Umbilical cord (tissue), 1 donor: ENCODE measurements at regions not wholly inside any gene's neighbourhood (a gene's known extent, or its start where the extent isn't known, plus 50 kb on each side); places are given as distances from the start of the nearest gene placed in this dataset.
"Not testable (repeated sequence)": the region's sequence is repeated elsewhere in the genome, so short reads cannot be mapped to it uniquely, and the experiment has no call there.

Experiments
- DNase-seq: peaks from one replicate; pipeline ENCODE4 v3.0.0-alpha.2; 2015; ENCODE audit warnings: low spot score

DNA sequence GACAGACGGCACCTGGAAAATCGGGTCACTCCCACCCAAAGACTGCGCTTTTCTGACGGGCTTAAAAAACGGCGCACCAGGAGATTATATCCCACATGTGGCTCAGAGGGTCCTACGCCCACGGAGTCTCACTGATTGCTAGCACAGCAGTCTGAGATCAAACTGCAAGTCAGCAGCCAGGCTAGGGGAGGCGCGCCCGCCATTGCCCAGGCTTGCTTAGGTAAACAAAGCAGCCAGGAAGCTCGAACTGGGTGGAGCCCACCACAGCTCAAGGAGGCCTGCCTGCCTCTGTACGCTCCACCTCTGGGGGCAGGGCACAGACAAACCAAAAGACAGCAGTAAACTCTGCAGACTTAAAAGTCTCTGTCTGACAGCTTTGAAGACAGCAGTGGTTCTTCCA is 909.4 kb downstream of the SORCS3 start:
- not testable (repeated sequence) for DNase-seq

DNA sequence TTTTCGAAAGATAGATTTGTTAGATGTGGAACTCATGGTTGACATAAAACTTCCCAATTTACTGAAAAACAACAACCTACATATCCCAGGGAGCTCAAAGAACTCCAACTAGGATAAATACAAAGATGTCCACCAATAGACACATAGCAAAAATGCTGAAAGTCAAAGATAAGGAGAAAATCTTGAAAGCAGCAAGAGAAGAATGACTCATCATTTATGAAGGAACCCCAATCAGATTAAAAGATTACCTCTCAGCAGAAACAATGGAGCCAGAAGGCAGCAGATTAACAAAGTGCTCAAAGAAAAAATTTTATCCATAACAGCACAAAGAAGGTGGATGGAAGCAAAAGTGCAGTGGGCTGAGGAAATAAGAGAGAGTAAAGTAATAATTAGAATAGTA is 908.6 kb downstream of the SORCS3 start:
- no peak for DNase-seq

DNA sequence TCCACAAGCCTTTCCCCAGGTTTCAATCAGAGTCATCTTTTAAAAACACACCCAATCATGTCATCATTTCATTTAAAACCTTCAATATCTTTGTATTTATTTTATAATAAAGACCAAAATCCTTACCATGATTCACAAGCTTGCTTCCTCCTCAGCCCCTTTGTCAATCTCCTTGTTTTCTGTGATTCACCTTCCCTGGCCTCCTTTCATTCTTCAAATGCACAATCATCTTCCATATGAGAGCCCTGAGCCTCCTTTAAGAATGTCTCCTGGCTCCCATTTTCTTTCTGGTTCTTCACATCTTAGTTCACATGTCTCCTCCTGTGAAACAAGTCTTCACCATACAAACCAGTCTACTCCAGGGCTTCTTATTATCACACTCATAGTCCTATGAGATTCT is 904.0 kb downstream of the SORCS3 start:
- no peak for DNase-seq

DNA sequence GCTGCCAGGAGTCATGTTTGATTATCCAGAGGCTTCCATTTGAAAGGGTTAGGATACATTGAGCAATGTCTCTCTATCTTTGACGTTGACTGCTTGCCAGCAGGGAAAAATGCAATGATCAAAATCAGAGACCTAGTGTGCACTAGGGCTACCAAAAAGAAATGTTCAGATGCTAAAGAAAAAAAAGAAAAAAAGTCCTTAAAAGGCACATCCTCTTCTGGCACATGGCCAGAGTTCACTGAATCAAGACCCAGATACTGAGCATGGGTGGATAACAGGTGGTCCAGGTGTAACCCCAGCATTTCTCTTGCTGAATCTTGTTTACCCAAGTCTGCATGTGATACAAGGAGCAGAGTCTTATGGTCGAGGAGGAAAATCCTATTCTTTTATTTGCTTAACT is 899.3 kb downstream of the SORCS3 start:
- no peak for DNase-seq

DNA sequence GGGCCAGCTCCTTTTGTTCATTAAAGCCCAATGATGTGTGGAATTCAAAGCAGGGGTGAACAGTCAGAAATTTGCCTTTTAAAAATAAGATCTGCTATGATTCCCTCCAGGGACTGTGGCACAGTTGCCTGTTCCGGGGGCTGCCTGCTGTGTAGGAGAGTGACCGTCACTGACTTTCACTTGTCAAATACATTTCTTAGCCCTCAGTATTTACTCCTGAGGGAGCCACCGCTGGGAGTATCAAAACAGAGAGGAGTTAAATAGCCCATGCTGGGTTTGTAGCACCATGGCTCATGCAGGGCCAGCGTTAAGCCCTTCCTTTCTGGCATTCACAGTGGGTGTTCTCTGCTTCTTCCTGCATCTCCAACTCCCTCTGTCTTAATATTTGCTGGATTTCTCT is 897.8 kb downstream of the SORCS3 start:
- no peak for DNase-seq

DNA sequence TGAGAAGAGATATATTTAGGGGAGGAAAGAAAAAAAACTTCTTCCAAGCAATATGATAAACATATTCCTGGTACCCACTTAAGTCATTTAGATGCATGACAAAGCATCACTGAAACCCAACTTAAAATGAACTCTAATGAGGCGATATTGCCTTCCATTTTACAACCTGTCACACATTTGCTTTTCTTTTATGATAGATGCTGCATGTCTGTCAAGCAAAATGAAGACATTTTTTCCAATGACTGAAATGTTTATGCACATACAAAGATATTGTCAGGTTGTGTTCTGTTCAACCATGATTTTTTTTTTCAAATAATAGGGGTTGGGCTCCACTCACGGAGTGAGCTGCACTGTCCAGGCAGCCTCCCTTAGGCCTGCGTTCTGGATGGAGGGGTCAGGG is 894.4 kb downstream of the SORCS3 start:
- no peak for DNase-seq

DNA sequence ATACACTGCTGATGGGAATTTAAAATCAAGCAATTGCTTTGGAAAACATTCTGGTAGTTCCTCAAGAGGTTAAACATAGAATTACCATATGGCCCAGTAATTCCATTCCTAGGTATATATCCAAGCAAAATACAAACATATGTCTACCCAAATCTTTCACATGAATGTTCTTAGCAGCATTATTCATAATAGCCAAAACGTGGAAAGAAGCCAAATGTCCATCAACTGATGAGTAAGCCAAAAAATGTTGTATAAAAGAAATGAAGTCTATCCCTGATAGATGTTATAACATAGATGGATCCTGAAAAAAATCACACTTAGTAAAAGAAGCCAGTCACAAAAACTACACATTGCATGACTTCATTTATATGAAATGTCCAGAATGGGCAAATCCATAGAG is 893.0 kb downstream of the SORCS3 start:
- no peak for DNase-seq

DNA sequence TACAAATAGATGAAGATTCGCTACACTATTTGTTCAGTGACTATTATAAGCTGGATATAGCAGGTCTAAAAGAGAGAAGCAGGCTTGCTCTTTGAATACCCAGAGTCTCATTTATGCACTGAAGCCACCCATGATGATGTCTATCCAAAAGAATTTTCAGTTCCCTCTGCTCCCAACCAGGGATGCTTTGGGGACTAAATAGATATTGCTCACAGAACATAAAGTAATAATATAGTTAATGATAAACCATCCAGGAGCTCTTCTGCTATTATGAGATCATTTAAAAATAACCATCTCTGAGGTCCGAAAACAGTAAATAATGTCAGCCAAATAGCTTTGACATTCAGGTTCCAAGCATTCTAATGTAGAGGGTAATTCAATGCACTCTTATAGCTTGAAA is 875.4 kb downstream of the SORCS3 start:
- no peak for DNase-seq

DNA sequence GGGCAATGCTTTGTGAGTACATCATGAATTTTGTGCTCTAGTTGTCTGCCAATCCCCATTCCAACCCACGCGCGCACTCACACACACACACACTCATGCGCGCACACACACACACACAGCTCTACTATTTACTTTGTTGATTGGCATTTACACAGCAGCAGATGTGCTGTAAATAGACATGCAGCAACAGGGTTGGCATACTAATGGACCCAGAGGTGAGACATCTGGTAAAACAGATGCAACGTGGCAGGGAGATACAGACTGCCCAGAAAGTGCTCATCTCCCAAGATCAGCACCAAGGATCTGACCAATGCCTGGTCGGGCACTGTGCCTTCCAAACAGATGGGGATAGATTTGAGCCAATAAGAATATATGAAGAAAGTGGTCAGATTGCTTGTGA is 873.0 kb downstream of the SORCS3 start:
- DNase-seq, result no peak

DNA sequence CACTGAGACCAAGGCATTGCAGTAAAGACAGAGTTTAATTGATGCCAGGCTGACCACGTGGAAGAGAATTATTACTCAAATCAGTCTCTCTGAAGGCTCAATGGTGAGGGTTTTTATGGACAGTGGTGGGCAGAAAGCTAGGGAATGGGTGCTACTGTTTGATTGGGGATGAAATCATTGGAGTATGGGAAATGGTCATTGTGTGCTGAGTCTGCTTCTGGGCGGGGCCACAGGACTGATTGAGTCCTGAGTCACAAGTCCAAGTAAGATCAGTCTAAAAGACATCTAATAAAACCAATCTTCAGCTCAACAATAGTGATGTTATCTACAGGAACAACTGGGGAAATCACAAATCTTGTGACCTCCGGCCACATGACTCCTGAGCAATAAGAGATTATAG is 868.4 kb downstream of the SORCS3 start:
- DNase-seq, result no peak

DNA sequence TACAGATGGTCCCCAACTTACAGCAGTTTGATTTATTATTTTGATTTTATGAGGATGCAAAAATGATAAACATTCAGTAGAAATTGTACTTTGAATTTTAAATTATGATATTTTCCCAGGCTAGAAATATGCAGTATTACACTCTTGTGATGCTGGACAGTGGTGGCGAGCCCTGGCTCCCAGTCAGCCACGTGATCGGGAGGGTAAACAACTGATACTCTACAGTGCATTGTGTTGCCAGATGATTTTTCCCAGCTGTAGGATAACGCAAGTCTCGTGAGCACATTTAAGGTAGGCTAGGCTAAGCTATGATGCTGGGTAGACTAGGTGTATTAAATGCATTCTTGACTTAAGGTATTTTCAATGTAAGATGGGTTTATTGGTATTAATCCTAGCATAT is 865.2 kb downstream of the SORCS3 start:
- DNase-seq, result no peak

DNA sequence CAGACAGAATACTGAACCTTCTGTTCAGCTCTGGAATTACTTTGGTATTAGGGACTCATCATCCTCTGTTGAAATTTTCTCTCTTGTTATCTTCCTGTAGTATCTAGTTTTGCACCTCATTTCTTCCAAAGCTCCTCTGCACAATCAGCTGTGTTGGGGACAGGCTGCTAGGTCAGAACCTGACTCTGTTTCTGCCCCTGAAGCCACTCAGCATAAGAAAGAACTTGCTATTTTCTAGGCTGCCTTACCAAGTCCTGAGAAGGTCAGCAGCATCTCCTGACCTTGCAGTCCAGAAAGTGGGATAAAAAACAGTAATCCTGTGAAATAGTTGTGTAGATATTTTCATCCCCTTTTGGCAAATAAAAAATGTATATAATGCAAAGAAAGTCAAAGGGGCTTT is 862.6 kb downstream of the SORCS3 start:
- DNase-seq, result no peak

DNA sequence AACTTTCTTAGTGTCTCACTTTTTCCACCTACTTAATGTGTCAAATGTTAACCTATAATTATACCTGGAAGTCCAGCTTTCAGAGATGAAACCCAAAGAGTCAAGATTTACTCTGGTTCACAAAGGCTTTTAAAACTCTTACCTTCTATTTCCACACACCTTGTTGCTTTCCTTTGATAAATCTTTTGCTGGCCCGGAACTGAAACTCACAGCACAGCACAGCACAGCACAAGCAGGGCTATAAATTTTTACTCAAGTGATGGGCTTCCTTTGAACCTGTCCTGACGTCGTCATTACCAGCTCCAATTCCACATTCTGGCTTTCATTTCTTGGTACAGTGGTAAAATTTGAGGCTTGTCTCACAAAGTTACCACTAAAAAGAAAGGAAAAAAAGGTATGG is 861.0 kb downstream of the SORCS3 start:
- DNase-seq, result no peak

DNA sequence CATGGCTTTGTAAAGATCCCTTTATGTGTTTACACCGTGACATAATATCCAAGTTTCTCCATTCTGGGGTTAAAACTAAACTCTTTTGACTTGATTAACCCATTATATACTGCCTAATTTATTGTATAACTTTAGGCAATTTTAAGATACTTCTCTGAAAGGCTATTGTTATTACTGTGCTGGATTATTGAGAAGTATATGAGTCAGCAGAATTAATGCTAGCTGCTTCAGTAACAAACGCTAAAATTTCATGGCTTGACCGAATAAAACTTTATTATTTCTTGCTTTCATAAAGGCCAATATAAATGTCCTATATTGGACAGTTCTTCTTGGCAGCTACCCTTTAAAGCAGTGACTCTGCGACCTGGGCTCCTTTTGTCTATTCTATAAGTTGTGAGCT is 853.9 kb downstream of the SORCS3 start:
- no peak for DNase-seq

DNA sequence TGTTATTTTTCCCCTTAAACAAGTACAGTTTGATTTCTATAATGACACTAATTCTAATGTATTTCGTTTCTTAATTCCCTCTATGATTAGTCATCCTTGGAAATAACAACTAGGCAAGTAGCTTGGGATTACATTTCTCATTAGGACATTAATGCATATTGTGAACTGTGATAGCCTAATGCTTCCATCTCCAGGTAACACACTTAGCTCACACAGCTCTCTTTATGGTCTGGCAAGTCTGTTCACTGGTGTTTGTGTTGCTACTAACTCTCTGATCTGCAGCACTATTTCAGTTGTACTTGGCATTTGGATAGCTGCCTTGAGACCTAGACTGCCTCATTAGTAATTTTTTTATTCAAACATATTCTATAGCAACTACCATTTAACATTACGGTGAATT is 853.2 kb downstream of the SORCS3 start:
- DNase-seq, result no peak

DNA sequence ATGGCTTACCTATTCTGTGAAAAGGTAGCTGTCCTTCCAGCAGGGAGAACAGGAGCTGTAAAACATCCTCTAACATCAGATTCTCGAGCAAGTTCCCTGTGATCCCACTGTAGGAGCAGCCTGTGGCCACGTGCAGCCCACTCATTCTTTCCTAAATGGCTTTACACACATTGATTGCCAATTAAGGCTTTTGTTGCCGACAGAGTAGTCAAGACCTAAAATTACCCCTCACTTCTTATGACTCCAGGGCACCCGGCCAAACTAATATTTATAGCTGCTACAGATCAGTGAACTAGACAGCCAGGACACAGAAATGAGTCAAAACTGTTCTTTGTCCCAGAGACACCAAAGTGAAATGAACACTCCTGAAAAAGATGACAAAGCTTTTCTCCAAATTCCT is 832.1 kb downstream of the SORCS3 start:
- DNase-seq, result no peak

DNA sequence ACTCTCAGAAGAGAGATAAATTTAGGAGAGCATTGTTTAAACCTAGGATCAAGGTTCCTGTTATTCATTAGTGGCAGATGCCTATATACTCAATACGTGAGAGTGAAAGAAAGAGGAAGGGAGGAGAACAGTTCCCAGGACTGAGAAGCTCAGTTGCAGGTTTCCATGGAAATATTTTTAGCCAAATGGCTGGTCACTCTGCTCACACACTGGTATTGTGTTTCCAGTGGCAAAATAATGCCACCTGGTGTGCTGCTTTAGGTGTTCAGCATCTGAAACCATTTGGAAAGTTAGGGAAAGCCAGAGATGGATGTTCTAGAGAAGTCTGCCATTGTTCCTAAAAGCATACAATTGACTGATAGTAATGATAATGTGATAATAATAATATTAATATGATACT is 827.7 kb downstream of the SORCS3 start:
- DNase-seq, result no peak

DNA sequence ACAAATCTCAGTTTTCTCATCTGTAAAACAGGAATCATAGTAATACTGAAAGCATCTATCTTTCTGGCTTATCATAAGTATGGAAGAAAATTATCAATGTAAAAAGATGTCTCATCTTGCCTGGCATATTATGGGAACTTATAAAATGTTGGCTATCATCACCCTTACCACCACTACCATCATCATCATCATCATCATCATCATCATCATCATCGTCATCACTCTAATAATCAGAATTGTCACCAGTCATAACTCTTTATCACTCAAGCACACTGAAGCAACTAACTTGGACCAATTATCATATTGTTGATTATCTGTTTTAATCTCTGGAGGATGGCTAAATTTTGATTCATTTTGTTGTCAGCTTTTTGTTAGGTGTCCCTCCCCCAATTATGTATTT is 825.4 kb downstream of the SORCS3 start:
- no peak for DNase-seq

DNA sequence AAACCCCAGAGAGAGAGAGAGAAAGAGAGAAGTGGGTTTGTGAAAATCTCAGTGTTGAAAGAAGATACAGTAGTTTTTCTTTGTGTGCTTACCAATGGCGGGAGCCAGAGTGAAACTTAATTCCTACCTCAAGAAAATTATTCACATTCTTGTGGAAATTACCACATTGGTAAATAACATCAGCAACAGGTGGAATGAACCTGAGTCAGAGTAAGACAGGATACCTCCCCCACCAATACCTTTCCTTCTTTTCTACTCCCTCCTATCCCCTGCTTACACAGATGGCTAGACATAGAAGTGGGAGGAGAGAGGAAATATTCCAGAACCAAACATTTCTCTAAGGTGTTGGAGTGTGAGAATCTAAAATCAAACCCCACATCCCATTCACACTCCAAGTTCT is 793.9 kb downstream of the SORCS3 start:
- no peak for DNase-seq

DNA sequence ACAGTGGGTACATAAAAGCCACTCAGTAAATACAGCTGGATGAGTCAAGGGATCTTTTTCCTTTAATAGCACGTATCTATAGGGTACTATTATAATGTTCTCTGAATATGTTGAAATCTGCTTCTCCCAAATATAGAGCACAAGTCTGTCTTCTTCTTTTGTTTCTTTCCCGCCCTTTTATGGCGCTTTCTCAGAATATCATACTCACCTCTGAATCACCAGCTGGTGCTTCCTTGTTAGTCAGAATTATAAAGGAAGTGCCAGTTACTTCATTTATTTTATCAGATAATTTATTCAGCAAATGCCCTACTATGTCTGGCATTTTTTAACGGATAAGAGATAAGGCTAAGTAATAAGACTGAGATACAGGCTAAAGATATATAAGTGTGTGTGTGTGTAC is 772.9 kb downstream of the SORCS3 start:
- no peak for DNase-seq

DNA sequence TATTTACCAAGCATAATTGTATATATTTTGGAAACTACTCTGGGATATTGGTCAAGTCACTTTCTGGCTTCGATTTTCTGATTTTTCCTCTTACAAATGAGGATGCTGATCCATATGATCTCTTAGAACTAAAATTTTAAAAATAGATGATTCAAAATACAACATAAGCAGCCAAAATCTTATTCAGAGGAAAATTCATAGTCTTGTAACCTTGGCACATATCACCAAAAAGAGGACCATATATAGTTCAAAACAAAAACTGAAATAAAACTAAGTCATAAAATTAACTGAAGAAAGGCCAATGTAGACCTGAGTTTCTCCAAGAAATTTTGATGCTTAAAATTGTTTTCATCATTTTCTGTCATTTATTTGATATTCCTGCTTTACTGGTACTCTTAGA is 768.3 kb downstream of the SORCS3 start:
- no peak for DNase-seq

DNA sequence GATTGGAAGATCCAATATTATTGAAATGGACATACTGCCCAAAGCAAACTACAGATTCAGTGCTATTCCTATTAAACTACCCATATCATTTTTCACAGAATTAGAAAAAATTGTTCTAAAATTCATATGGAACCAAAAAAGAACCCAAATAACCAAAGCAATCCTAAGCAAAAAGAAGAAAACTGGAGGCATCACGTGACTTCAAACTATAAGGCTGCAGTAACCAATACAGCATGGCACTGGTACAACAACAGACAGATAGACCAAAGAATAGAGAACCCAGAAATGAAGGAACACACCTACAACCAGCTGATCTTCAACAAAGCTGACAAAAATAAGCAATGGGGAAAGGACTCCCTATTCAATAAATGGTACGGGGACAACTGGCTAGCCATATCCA is 765.4 kb downstream of the SORCS3 start:
- no peak for DNase-seq

DNA sequence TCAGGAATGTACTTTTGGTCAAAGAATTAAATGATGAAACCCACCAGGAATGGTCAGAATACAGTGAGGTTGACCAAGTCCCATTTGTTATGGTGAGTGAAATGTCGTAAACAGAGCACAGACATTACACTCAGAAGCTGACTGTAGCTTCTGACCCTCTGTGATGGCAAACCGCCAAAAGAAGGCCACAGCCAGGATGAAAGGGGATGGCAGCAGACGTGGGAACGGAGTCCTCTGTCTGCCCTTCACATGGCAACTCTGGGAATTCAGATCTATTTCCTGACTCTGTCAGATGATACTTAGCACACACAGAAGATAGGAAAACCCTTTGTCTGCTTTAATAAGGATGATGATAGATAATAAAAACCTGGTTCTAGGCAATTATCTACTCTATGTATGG is 757.1 kb downstream of the SORCS3 start:
- DNase-seq, result no peak

DNA sequence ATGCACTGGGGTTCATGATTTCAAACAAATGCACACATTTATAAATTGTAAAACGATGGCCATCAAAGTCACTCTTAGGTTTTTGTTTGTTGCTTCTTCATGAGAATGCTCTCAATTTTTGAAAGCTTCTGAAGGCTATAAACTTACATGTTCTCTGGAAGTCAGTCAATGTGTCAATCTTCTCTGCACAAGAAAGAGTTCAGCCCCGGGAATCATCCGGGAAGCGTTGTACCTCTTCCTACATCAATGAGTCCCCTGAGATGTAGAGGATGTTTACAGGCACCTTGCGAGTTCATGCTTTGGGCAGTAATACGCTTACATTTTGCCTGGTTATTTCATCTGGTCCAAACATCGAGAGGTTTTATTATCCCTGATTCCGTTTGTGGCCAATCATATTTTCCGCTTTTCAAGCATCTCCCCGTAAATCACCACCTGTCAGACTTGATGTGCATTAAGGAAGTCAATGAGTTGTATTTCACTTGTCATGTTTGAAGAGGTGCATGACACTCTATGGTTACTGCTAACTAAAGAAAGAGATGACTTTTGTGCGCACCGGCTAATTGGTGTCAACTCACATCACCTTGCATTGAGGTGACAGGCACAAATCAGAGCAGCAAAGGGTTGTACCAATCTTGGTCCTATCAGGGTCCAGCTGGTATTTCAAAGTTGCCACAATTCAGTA is 750.7 kb downstream of the SORCS3 start:
- no peak for DNase-seq

DNA sequence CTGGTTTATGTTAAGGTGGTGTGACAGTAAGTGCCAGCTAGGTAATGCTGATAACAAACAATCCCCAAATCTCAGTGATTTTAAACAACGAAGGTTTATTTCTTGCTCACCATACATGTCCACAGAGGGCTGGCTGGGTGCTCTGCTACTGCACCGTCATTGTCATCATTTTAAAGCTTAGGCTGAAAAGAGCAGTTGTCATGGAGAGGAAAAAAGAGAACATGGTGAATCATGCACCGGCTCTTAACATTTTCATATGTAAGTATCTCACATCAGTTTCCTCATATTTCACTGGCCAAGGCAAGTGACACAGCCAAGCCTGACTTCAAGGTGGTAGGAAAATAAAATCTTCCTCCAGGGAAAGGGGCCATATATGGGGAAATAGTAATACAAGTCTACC is 746.9 kb downstream of the SORCS3 start:
- no peak for DNase-seq
